ENCODE measurements at regions not wholly inside any gene's neighbourhood (a gene's known extent, or its start where the extent isn't known, plus 50 kb on each side); places are given as distances from the start of the nearest gene placed in this dataset.
"Not testable (repeated sequence)": the region's sequence is repeated elsewhere in the genome, so short reads cannot be mapped to it uniquely, and the experiment has no call there.

DNA sequence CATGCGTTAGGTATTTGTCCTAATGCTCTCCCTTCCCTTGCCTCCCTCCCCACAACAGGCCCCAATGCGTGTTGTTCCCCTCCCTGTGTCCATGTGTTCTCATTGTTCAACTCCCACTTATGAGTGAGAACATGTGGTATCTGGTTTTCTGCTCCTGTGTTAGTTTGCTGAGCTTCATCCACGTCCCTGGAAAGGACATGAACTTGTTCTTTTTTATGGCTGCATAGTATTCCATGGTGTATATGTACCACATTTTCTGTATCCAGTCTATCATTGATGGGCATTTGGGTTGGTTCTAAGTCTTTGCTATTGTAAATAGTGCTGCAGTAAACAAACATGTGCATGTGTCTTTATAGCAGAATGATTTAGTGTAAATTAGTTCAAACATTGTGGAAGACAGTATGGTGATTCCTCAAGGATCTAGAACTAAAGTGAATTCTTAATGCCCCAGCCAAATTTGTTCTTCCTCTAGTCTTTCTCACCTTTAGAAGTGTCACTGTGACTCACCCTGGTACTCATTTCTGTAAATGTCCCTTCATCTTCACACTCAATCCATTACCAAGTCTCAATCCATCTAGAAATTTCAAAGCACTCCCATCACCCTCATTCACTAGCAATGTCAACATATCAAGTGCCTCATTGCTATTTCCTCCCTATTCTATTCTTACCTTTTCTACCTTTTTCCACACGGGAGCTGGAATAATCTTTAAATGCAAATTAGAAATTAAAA is 123.9 kb downstream of the MREG start:
- H4K20me1 ChIP-seq (ENCODE audit: low read length); POLR2A ChIA-PET (ENCODE audit: unreplicated experiment); H3K4me2 ChIP-seq (ENCODE audit: low read length); DNase-seq; H3K79me2 ChIP-seq (ENCODE audit: low read length); H3K4me1 ChIP-seq (ENCODE audit: insufficient read depth, low read length); H3K27me3 ChIP-seq (ENCODE audit: low read length); ATAC-seq; CTCF ChIA-PET; H3K9me3 ChIP-seq (ENCODE audit: low read length); BruUV-seq (replicated peaks); H3K9ac ChIP-seq (ENCODE audit: low read length); H2AFZ ChIP-seq (ENCODE audit: low read length); H3K36me3 ChIP-seq (ENCODE audit: low read depth, low read length); H3F3A ChIP-seq (ENCODE audit: low read length, unreplicated experiment); H3K27ac ChIP-seq (ENCODE audit: low read length); intact Hi-C loops (cut with micrococcal nuclease); H3K4me3 ChIP-seq (ENCODE audit: low read length); H3K9me2 ChIP-seq (replicated peaks; ENCODE audit: low read length): not testable (repeated sequence)

DNA sequence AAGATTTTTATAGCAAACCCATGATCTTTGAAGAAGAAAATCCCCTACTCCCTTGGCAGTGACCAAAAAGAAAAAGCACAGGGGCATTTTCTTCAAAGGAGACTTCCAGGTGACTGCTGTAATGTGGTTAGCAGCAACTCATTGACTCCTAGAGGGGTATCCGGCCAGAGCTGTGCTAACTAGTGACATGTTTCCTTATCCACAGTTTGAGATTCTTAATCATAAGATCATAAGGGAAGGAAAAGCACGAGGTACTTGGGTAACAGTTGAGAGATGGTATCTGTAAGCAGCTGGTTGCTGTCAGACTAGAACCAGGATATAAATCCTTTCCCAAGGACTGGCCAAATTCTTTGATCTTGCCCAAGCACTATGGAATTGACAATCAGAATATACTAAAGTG is 124.7 kb downstream of the MREG start:
- no peaks in the 10 kb centered on the region for H3F3A ChIP-seq (ENCODE audit: low read length, unreplicated experiment)
- ATAC-seq (no peak), DNase-seq (no peak)
- no peaks in the 10 kb centered on the region for H3K27me3 ChIP-seq (ENCODE audit: low read length)
- ChIA-PET CTCF (no interaction called here), POLR2A (ENCODE audit: unreplicated experiment) (no interaction called here)
- H3K4me2 ChIP-seq (ENCODE audit: low read length) = no peak overlapping the region
- intact Hi-C loops (cut with micrococcal nuclease) = no loop called here
- H3K27ac ChIP-seq (ENCODE audit: low read length) = no peak overlapping the region
- TF ChIP-seq EZH2 (IDR thresholded peaks at IDR 0.05; ENCODE audit: low read length, unreplicated experiment) (no peak), EZH2phosphoT487 (IDR thresholded peaks at IDR 0.05; ENCODE audit: borderline replicate concordance, low read length) (no peak), CTCF (conservative IDR thresholded peaks at IDR 0.05; ENCODE audit: low read depth, low read length) (no peak)
- H3K9me2 ChIP-seq (replicated peaks; ENCODE audit: low read length) = no peaks in the 10 kb centered on the region
- no peaks in the 10 kb centered on the region for H4K20me1 ChIP-seq (ENCODE audit: low read length)
- H3K4me3 ChIP-seq (ENCODE audit: low read length) = no peak overlapping the region
- H3K36me3 ChIP-seq (ENCODE audit: low read depth, low read length) = no peaks in the 10 kb centered on the region
- BruUV-seq (replicated peaks) = no TSS peak
- H3K4me1 ChIP-seq (ENCODE audit: insufficient read depth, low read length) = no peaks in the 10 kb centered on the region
- no peak overlapping the region for H3K9ac ChIP-seq (ENCODE audit: low read length)
- H3K79me2 ChIP-seq (ENCODE audit: low read length) = no peaks in the 10 kb centered on the region
- no peak overlapping the region for H2AFZ ChIP-seq (ENCODE audit: low read length)
- no peaks in the 10 kb centered on the region for H3K9me3 ChIP-seq (ENCODE audit: low read length)

DNA sequence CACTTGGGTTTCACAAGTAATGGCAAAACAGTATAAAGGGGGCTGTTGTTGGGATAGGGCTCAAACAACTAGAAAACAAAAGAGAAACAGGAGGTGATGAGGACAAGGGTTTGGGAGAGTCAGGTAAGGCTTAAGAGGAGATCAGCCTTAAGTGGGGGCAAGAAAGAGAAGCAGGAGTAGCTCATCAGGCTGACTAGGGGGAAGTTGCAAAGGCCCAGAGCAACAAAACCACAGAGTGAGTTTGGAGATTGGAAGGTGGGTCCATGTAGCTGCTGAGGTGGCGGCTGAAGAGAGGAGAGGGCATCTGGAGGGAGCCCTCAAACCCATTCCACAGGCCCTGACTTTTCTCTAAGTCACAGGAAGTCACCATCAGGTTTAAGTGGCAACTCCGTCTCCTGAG is 126.0 kb downstream of the MREG start:
- no peaks in the 10 kb centered on the region for H3K9me3 ChIP-seq (ENCODE audit: low read length)
- BruUV-seq (replicated peaks) = no TSS peak
- DNase-seq (no peak), ATAC-seq (no peak)
- CTCF ChIA-PET = no interaction called here
- no peak for TF ChIP-seq EZH2 (IDR thresholded peaks at IDR 0.05; ENCODE audit: low read length, unreplicated experiment)
- TF ChIP-seq CTCF (conservative IDR thresholded peaks at IDR 0.05; ENCODE audit: low read depth, low read length) = no peak
- no peak for TF ChIP-seq EZH2phosphoT487 (IDR thresholded peaks at IDR 0.05; ENCODE audit: borderline replicate concordance, low read length)
- H3K27ac ChIP-seq (ENCODE audit: low read length) = no peak overlapping the region
- no peak overlapping the region for H2AFZ ChIP-seq (ENCODE audit: low read length)
- no peaks in the 10 kb centered on the region for H3K79me2 ChIP-seq (ENCODE audit: low read length)
- intact Hi-C loops (cut with micrococcal nuclease) = no loop called here
- POLR2A ChIA-PET (ENCODE audit: unreplicated experiment) = no interaction called here
- H3K27me3 ChIP-seq (ENCODE audit: low read length) = no peaks in the 10 kb centered on the region
- H3F3A ChIP-seq (ENCODE audit: low read length, unreplicated experiment) = no peaks in the 10 kb centered on the region
- H4K20me1 ChIP-seq (ENCODE audit: low read length) = no peaks in the 10 kb centered on the region
- H3K4me1 ChIP-seq (ENCODE audit: insufficient read depth, low read length) = peaks cover 5% of the 10 kb centered on the region
- no peaks in the 10 kb centered on the region for H3K36me3 ChIP-seq (ENCODE audit: low read depth, low read length)
- H3K4me3 ChIP-seq (ENCODE audit: low read length) = no peak overlapping the region
- no peak overlapping the region for H3K9ac ChIP-seq (ENCODE audit: low read length)
- H3K9me2 ChIP-seq (replicated peaks; ENCODE audit: low read length) = no peaks in the 10 kb centered on the region
- H3K4me2 ChIP-seq (ENCODE audit: low read length) = no peak overlapping the region
